ENCODE measurements at regions not wholly inside any gene's neighbourhood (a gene's known extent, or its start where the extent isn't known, plus 50 kb on each side); places are given as distances from the start of the nearest gene placed in this dataset.

DNA sequence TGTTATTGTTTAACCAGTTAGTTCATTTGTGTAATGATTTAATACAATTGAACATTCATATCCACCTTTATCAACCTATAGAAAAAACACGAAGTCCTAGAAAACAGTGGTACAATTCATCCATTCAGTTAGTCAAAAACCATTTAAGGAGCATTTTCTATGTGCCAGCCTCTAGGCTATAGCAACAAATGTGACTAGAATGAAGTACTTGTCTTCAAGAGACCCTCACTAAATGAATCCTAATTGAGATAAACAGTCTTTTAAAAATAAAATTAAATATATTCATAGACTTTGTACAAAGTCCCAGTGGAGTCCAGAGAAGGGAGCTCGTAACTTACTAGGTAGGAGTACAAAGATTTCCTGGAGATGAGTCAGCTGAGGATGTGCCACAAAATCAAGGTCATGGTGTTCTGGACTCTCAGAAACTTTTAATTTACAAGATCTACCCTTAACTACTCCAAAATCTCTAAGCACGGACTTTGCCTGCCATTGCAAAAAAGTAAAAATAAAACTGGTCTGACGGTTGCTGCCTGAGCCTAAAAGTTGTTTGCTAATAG is 430.7 kb upstream of the DCN start:
- ATAC-seq: no peak
- WGBS, 2 donors (ENCODE audit: low coverage in 1 of 2): 53 to 92% methylated on average over 4 of the region's 4 CpGs
- TF ChIP-seq POLR2A (IDR thresholded peaks at IDR 0.05): no peak
- TF ChIP-seq, protein P1, sequence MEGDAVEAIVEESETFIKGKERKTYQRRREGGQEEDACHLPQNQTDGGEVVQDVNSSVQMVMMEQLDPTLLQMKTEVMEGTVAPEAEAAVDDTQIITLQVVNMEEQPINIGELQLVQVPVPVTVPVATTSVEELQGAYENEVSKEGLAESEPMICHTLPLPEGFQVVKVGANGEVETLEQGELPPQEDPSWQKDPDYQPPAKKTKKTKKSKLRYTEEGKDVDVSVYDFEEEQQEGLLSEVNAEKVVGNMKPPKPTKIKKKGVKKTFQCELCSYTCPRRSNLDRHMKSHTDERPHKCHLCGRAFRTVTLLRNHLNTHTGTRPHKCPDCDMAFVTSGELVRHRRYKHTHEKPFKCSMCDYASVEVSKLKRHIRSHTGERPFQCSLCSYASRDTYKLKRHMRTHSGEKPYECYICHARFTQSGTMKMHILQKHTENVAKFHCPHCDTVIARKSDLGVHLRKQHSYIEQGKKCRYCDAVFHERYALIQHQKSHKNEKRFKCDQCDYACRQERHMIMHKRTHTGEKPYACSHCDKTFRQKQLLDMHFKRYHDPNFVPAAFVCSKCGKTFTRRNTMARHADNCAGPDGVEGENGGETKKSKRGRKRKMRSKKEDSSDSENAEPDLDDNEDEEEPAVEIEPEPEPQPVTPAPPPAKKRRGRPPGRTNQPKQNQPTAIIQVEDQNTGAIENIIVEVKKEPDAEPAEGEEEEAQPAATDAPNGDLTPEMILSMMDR (IDR thresholded peaks at IDR 0.05): no peak
- TF ChIP-seq EP300 (IDR thresholded peaks at IDR 0.05): no peak
- no peak for TF ChIP-seq POLR2AphosphoS5 (IDR thresholded peaks at IDR 0.05)

DNA sequence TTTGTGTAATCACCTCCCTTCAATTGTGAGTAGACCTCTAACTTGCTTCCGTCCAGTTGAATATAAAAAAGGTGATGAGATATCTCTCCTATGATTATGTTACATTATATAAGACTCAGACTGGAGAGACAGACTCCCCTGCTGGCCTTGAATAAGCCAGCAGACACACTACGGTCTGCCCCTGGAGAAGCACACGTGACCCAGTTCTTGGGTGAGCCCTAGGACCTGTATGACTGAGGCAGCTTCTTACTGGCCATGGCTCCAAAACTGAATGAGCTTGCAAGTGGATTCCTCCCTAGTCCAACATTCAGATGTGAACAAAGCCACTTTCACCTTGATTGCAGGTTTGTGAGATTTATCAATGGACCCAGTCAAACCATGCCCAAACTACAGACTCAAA is 427.9 kb upstream of the DCN start:
- Histone ChIP-seq H3K27ac (no peak overlapping the region), H3K9me3 (no peaks in the 10 kb centered on the region), H3K27me3 (no peaks in the 10 kb centered on the region), H3K4me1 (no peaks in the 10 kb centered on the region), H3K36me3 (no peaks in the 10 kb centered on the region), H3K4me3 (no peak overlapping the region)
- 90 to 93% methylated on average over 1 to 3 of the region's 3 CpGs for WGBS, 2 donors (ENCODE audit: low coverage in 1 of 2)
- TF ChIP-seq EP300 (IDR thresholded peaks at IDR 0.05): no peak
- no peak for TF ChIP-seq POLR2AphosphoS5 (IDR thresholded peaks at IDR 0.05)
- TF ChIP-seq, protein P1 (IDR thresholded peaks at IDR 0.05): no peak
- no peak for TF ChIP-seq POLR2A (IDR thresholded peaks at IDR 0.05)
- no peak for ATAC-seq

More for the DNA sequence above, 430.7 kb upstream of the DCN start:
- Histone ChIP-seq H3K27me3 (no peaks in the 10 kb centered on the region), H3K9me3 (no peaks in the 10 kb centered on the region), H3K4me1 (no peaks in the 10 kb centered on the region), H3K36me3 (no peaks in the 10 kb centered on the region), H3K27ac (no peak overlapping the region), H3K4me3 (no peak overlapping the region)

DNA sequence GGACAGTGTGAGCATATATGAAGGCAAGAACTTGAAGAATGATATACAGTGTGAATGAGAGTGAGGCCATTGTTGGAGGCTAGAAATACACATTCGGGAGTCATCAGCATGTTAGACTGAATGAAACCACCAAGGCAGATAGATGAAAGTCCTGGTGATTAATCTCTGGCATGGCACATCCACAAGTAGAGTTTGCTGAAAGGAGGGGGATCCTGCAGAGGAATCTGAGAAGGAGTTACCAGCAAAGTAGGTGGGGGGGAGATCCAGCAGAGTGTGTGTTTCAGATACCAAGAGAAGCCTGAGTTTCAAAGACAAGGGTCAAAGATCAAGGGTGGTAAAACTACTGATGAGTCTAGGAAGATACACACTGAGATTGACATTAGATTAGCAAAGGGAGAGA is 426.7 kb upstream of the DCN start:
- no peaks in the 10 kb centered on the region for H3K9me3 ChIP-seq
- ATAC-seq: no peak
- no peaks in the 10 kb centered on the region for H3K4me1 ChIP-seq
- H3K27me3 ChIP-seq: no peaks in the 10 kb centered on the region
- 91 to 100% methylated on average over 1 of the region's 1 CpG for WGBS, 2 donors (ENCODE audit: low coverage in 1 of 2)
- H3K4me3 ChIP-seq: no peak overlapping the region
- no peak overlapping the region for H3K27ac ChIP-seq
- TF ChIP-seq POLR2A (IDR thresholded peaks at IDR 0.05): no peak
- TF ChIP-seq POLR2AphosphoS5 (IDR thresholded peaks at IDR 0.05): no peak
- no peaks in the 10 kb centered on the region for H3K36me3 ChIP-seq

DNA sequence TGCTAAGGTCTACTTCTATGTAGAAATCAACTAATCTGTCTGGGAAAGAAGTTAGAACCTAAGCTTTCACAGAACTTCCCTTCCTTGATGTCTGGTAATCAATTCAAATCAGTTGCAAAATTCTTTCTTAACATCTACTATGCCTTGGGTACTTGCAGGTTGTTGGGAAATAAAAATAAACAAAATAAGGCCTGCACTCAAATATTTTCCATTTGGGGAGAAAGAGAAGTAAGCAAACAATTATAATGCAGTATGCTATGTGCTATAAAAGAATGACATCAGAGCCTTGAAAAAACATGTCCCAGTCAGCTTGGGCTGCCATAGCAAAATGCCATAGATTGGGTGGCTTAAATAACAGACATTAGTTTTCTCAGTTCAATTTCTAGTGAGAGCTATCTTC is 425.9 kb upstream of the DCN start:
- no peak overlapping the region for H3K27ac ChIP-seq
- H3K4me1 ChIP-seq: no peaks in the 10 kb centered on the region
- no peak for TF ChIP-seq POLR2AphosphoS5 (IDR thresholded peaks at IDR 0.05)
- no peak for TF ChIP-seq EP300 (IDR thresholded peaks at IDR 0.05)
- no peak for TF ChIP-seq POLR2A (IDR thresholded peaks at IDR 0.05)
- TF ChIP-seq, protein P1 (IDR thresholded peaks at IDR 0.05): no peak
- H3K36me3 ChIP-seq: no peaks in the 10 kb centered on the region
- ATAC-seq: no peak
- no peaks in the 10 kb centered on the region for H3K27me3 ChIP-seq
- H3K4me3 ChIP-seq: no peak overlapping the region
- no peaks in the 10 kb centered on the region for H3K9me3 ChIP-seq

DNA sequence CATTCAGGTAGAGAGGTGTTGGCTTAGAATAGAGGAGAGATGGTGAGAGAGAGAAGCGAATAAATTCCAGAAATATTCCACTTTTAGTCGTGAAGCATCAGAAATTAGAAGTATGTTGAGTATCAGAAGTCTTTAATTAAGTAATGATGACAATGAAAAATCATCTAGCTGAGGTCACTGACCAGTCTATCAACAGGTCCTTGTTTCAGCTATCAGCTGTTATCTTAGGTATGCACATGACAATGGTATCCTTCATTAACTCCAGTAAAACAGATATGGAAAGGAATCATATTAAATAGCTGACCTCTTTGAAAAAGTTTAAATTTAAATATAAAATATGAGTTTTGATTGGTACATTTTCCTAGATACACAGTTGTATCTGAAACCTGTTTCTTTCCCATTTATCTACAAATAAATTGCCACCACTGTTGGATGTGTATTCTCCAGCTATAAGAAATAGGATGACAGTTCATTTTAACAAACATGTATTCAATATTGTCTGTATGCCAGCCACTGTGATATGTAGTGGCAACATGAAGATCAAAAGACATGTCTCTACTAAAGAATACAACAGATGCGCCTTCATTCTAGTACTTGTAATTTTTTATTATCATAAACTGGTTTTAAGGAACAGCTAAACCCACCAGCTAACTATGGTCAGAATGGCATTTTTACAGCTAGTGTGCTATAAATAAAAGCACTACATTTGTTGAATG is 424.2 kb upstream of the DCN start:
- Histone ChIP-seq H3K4me1 (peaks cover 0 to 4% (median 0%) of the 10 kb centered on the region in 3 donors), H3K36me3 (no peaks in the 10 kb centered on the region), H3K9me3 (no peaks in the 10 kb centered on the region), H3K27ac (no peak overlapping the region), H3K4me3 (no peak overlapping the region), H3K27me3 (no peaks in the 10 kb centered on the region)
- ATAC-seq: no peak
- no peak for TF ChIP-seq EP300 (IDR thresholded peaks at IDR 0.05)
- no peak for TF ChIP-seq POLR2AphosphoS5 (IDR thresholded peaks at IDR 0.05)
- TF ChIP-seq POLR2A (IDR thresholded peaks at IDR 0.05): no peak
- TF ChIP-seq, protein P1 (IDR thresholded peaks at IDR 0.05): no peak
- 66 to 86% methylated on average over 3 of the region's 3 CpGs for WGBS, 2 donors (ENCODE audit: low coverage in 1 of 2)
